ENCODE measurements at regions not wholly inside any gene's neighbourhood (a gene's known extent, or its start where the extent isn't known, plus 50 kb on each side); places are given as distances from the start of the nearest gene placed in this dataset.
"Not testable (repeated sequence)": the region's sequence is repeated elsewhere in the genome, so short reads cannot be mapped to it uniquely, and the experiment has no call there.

GRCh38 chr21:20207335-20207734, 790.9 kb upstream of the NCAM2 start:
- no peaks in the 10 kb centered on the region for H3K36me3 ChIP-seq
- H3K9me3 ChIP-seq: peaks cover 0 to 4% (median 0%) of the 10 kb centered on the region in 12 donors
- ATAC-seq (no peak), DNase-seq (no peak)
- no peak overlapping the region for H3K4me3 ChIP-seq
- H3K27ac ChIP-seq: no peak overlapping the region
- H3K27me3 ChIP-seq: no peaks in the 10 kb centered on the region
- intact Hi-C loops (cut with DNase I): no loop called here
- WGBS, 4 donors: 65 to 74% (median 72%) methylated on average over 3 of the region's 3 CpGs
- no peak for TF ChIP-seq POLR2A (IDR thresholded peaks at IDR 0.05)
- no peak for TF ChIP-seq CTCF (IDR thresholded peaks at IDR 0.05)
- H3K4me1 ChIP-seq: no peaks in the 10 kb centered on the region

GRCh38 chr21:20215959-20216358, 782.2 kb upstream of the NCAM2 start:
- DNase-seq (no peak), ATAC-seq (no peak)
- no peak overlapping the region for H3K27ac ChIP-seq
- H3K4me1 ChIP-seq: no peaks in the 10 kb centered on the region
- no peaks in the 10 kb centered on the region for H3K27me3 ChIP-seq
- 77 to 87% (median 81%) methylated on average over 6 of the region's 6 CpGs for WGBS, 4 donors
- H3K4me3 ChIP-seq: no peak overlapping the region
- peaks cover 0 to 8% (median 0%) of the 10 kb centered on the region in 12 donors for H3K9me3 ChIP-seq
- H3K36me3 ChIP-seq: no peaks in the 10 kb centered on the region
- intact Hi-C loops (cut with DNase I): no loop called here
- TF ChIP-seq POLR2A (IDR thresholded peaks at IDR 0.05) (no peak), CTCF (IDR thresholded peaks at IDR 0.05) (no peak)

GRCh38 chr21:20220586-20220985, 777.6 kb upstream of the NCAM2 start:
- no peak overlapping the region for H3K27ac ChIP-seq
- ATAC-seq (no peak), DNase-seq (no peak)
- no peak overlapping the region for H3K4me3 ChIP-seq
- TF ChIP-seq POLR2A (IDR thresholded peaks at IDR 0.05) (no peak), CTCF (IDR thresholded peaks at IDR 0.05) (no peak)
- no peaks in the 10 kb centered on the region for H3K4me1 ChIP-seq
- no peaks in the 10 kb centered on the region for H3K36me3 ChIP-seq
- no peaks in the 10 kb centered on the region for H3K27me3 ChIP-seq
- H3K9me3 ChIP-seq: peaks cover 0 to 4% (median 0%) of the 10 kb centered on the region in 12 donors
- intact Hi-C loops (cut with DNase I): no loop called here

GRCh38 chr21:20221981-20222380, 776.2 kb upstream of the NCAM2 start:
- DNase-seq; H3K27me3 ChIP-seq; H3K9me3 ChIP-seq; H3K4me1 ChIP-seq; intact Hi-C loops (cut with DNase I); H3K27ac ChIP-seq; H3K4me3 ChIP-seq; ATAC-seq; H3K36me3 ChIP-seq: not testable (repeated sequence)
- 79 to 91% (median 90%) methylated on average over 12 of the region's 12 CpGs for WGBS, 4 donors

- not testable (repeated sequence) for H3K27me3 ChIP-seq, H3K4me3 ChIP-seq, DNase-seq, H3K36me3 ChIP-seq, H3K4me1 ChIP-seq, H3K27ac ChIP-seq, ATAC-seq
- WGBS, 4 donors: 21 to 41% (median 29%) methylated on average over 1 of the region's 1 CpG
- H3K9me3 ChIP-seq: peaks cover 0 to 41% (median 15%) of the 10 kb centered on the region in 12 donors
- intact Hi-C loops (cut with DNase I): loop anchor here in 1 of 10 donors (10.0 kb wide), 2 partner anchors 52 to 58 kb away; no protein-coding TSS in a partner anchor
Observed at GRCh38 chr21:20236649-20237048, 761.6 kb upstream of the NCAM2 start.

All from heart left ventricle (tissue), 16 donors.